Gastroesophageal sphincter (tissue), 4 donors: ENCODE measurements at regions not wholly inside any gene's neighbourhood (a gene's known extent, or its start where the extent isn't known, plus 50 kb on each side); places are given as distances from the start of the nearest gene placed in this dataset.

Experiments
- ATAC-seq: fragments of 150-250 bp; one replicate; pipeline ENCODE4 v1.9.1; 2016; ENCODE audit warnings: mild to moderate bottlenecking, moderate library complexity
- H3K27ac ChIP-seq, 4 donors: fragments of 200-600 bp; sonication (generic) in 3 of 4; 1 replicate in 3 of 4; 2 replicates in 1 of 4; pipeline ENCODE4 v1.5.1; 2016 to 2019
- H3K27me3 ChIP-seq: fragments of 200-600 bp; sonication (generic); one replicate; pipeline ENCODE4 v1.5.1; 2019
- H3K36me3 ChIP-seq, 2 donors: fragments of 200-600 bp; sonication (generic); one replicate each; pipeline ENCODE4 v1.5.1; 2019; ENCODE audit warnings: control low read depth in 1 of 2
- H3K4me1 ChIP-seq, 3 donors: fragments of 200-600 bp; sonication (generic); 1 replicate in 2 of 3; 2 replicates in 1 of 3; pipeline ENCODE4 v1.5.1; 2016 to 2019; ENCODE audit warnings: control low read depth in 2 of 3
- H3K4me3 ChIP-seq, 2 donors: fragments of 200-600 bp; sonication (generic); one replicate each; pipeline ENCODE4 v1.5.1; 2019; ENCODE audit warnings: mild to moderate bottlenecking in 1 of 2, moderate library complexity in 1 of 2
- H3K9me3 ChIP-seq, 3 donors: fragments of 200-600 bp; sonication (generic); one replicate each; pipeline ENCODE4 v1.5.1; 2017 to 2019; ENCODE audit warnings: control low read depth in 2 of 3
- EP300 ChIP-seq: sonication (generic); formaldehyde crosslinking; IDR thresholded peaks from one replicate; pipeline ENCODE4 v1.6.1; 2017; ENCODE audit warnings: antibody characterized with exemption, mild to moderate bottlenecking
- POLR2A ChIP-seq, 2 donors: fragments of 450-650 bp; IDR thresholded peaks; one replicate each; pipeline ENCODE4 v1.6.1; 2017; ENCODE audit warnings: antibody characterized with exemption in 2 of 2, mild to moderate bottlenecking in 2 of 2, moderate library complexity in 1 of 2
- POLR2AphosphoS5 ChIP-seq: sonication (generic); formaldehyde crosslinking; IDR thresholded peaks from one replicate; pipeline ENCODE4 v1.6.1; 2017; ENCODE audit warnings: antibody characterized with exemption
- WGBS, 2 donors: methylation state at CpG; one replicate each; pipeline ENCODE4 v1.1.5; 2018; ENCODE audit warnings: low coverage in 1 of 2; 5-methylcytosine and 5-hydroxymethylcytosine counted together
- TF ChIP-seq, protein P1 (sequence below), 4 experiments: fragments of 200-600 bp in 2 of 4; fragments of 450-650 bp in 2 of 4; sonication (generic) in 1 of 4; IDR thresholded peaks; one replicate each; pipeline ENCODE4 v1.5.1; 2017 to 2019; ENCODE audit warnings: antibody characterized with exemption in 4 of 4, mild to moderate bottlenecking in 2 of 4, moderate library complexity in 2 of 4

DNA sequence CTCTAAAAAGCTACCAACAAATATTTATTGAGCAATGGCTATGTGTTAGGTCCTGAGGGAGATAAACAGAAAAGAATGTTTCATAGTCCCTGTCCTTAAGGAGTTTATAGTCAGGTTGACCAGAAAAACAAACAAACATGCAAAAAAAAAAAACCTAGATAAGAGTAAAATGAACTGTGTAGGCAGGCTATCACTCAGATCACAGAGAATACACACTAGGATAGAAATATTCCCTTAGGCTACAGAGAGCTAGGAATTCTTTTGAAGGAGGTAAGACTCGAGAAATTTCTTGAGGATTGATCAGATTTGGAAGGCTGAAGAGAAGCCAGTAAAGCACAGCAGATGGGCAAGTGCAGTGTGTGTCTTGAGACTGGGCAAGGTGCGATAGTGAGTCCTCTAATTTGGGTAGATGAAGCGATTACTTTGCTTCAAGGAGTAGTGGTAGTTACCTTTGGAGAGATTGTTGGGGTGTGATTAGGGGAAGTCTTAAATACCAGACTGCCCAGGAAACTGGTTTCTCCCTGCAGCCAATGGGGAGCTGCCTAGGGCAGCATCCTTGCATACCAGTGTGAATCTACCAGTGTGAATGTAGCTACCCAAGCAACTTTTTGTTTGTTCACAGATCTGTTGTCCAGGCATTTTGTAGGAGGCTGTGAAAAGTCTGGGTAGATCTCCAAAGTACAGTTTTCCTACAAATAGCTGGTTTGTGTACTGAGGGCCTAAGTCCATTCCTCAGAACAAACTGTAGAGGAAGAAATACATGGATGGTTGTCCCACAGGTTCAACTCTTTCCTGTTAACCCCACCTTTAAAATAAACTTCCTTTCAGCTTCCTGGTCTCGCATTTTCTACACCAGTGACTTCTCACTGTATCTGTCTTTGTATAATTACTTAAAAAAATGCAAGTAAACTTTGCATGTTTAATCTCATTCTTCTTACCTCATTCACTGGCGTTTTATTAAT is 314.1 kb downstream of the KLF5 start:
- no peak for ATAC-seq
- Histone ChIP-seq H3K4me1 (no peaks in the 10 kb centered on the region), H3K27ac (no peak overlapping the region), H3K36me3 (no peaks in the 10 kb centered on the region), H3K9me3 (no peaks in the 10 kb centered on the region), H3K27me3 (no peaks in the 10 kb centered on the region), H3K4me3 (no peak overlapping the region)
- WGBS, 2 donors = 87 to 89% methylated on average over 5 of the region's 5 CpGs
- TF ChIP-seq POLR2AphosphoS5 (no peak), POLR2A (IDR thresholded peaks at IDR 0.05) (no peak), EP300 (no peak)
- TF ChIP-seq, protein P1, sequence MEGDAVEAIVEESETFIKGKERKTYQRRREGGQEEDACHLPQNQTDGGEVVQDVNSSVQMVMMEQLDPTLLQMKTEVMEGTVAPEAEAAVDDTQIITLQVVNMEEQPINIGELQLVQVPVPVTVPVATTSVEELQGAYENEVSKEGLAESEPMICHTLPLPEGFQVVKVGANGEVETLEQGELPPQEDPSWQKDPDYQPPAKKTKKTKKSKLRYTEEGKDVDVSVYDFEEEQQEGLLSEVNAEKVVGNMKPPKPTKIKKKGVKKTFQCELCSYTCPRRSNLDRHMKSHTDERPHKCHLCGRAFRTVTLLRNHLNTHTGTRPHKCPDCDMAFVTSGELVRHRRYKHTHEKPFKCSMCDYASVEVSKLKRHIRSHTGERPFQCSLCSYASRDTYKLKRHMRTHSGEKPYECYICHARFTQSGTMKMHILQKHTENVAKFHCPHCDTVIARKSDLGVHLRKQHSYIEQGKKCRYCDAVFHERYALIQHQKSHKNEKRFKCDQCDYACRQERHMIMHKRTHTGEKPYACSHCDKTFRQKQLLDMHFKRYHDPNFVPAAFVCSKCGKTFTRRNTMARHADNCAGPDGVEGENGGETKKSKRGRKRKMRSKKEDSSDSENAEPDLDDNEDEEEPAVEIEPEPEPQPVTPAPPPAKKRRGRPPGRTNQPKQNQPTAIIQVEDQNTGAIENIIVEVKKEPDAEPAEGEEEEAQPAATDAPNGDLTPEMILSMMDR (IDR thresholded peaks at IDR 0.05) = no peak

DNA sequence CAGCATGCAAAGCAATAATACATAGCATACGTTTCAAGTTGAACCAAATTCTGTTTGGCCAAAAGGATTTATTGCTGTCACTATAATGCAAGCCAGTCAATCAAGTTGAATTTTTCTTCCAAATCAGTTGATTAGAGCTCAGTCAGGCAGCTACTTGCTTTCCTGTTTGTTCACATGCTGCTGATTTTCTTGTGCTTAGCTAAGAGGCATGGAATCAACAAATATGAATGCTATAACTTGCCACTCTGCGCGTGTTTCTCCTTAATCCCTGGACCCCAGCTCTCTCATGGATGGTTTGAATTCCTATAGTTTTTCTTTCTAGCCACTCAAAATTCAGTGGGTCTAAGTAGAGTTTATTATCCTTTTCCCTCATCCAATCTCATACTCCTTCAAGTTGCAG is 311.3 kb downstream of the KLF5 start:
- H3K27me3 ChIP-seq = no peaks in the 10 kb centered on the region
- no peaks in the 10 kb centered on the region for H3K4me1 ChIP-seq
- H3K9me3 ChIP-seq = no peaks in the 10 kb centered on the region
- 87 to 90% methylated on average over 3 of the region's 3 CpGs for WGBS, 2 donors
- H3K27ac ChIP-seq = no peak overlapping the region
- H3K36me3 ChIP-seq = no peaks in the 10 kb centered on the region
- ATAC-seq = no peak
- H3K4me3 ChIP-seq = no peak overlapping the region
- TF ChIP-seq POLR2A (IDR thresholded peaks at IDR 0.05) (no peak), POLR2AphosphoS5 (no peak), EP300 (no peak)
- TF ChIP-seq, protein P1 (IDR thresholded peaks at IDR 0.05) = no peak

DNA sequence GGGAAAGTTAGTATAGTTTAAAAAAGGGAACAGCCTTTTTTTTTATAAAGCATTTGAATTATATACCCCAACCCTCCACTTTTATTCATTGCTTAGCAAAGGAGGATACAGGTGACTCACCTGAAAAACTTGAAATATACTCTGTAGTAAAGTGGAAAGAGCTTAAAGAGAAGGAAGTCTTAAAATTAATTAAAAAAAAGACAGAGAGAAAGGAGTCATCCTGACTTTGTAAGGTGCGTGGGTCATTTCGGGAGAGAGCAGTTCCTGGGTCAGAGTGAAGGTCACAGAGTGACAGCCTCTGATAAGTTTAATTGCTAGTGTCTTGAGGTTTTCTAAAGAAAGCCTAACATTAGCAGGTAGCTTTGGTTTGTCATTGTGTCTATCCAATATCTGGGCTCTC is 310.3 kb downstream of the KLF5 start:
- 71 to 72% methylated on average over 1 to 2 of the region's 2 CpGs for WGBS, 2 donors
- Histone ChIP-seq H3K27me3 (no peaks in the 10 kb centered on the region), H3K27ac (no peak overlapping the region), H3K36me3 (no peaks in the 10 kb centered on the region), H3K9me3 (no peaks in the 10 kb centered on the region), H3K4me1 (no peaks in the 10 kb centered on the region), H3K4me3 (no peak overlapping the region)
- TF ChIP-seq POLR2AphosphoS5 = no peak
- no peak for TF ChIP-seq POLR2A (IDR thresholded peaks at IDR 0.05)
- TF ChIP-seq, protein P1 (IDR thresholded peaks at IDR 0.05) = no peak
- TF ChIP-seq EP300 = no peak
- ATAC-seq = no peak

DNA sequence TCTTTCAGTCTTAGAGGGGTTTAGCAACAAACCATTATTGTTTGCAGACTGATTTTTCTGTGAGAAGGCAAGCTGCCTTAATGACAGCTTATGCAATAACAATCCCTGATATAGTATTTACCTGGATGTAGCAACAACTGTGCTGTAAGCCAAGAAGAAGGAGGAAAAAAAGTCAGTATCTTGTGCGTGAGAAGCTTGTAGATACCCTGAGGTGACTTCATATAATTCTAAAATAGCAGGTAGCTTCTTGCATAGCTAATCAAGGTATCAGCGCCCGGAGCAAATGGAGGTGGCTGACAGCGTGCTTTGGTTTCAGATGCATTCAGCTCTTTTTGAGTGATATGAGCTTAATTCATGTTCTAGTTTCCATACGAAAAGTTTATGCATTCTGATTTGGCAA is 309.8 kb downstream of the KLF5 start:
- Histone ChIP-seq H3K27me3 (no peaks in the 10 kb centered on the region), H3K36me3 (no peaks in the 10 kb centered on the region), H3K9me3 (no peaks in the 10 kb centered on the region), H3K27ac (no peak overlapping the region), H3K4me3 (no peak overlapping the region), H3K4me1 (no peaks in the 10 kb centered on the region)
- no peak for ATAC-seq
- WGBS, 2 donors = 66 to 71% methylated on average over 3 to 5 of the region's 5 CpGs
- no peak for TF ChIP-seq POLR2AphosphoS5
- TF ChIP-seq, protein P1 (IDR thresholded peaks at IDR 0.05) = no peak
- no peak for TF ChIP-seq POLR2A (IDR thresholded peaks at IDR 0.05)
- no peak for TF ChIP-seq EP300

DNA sequence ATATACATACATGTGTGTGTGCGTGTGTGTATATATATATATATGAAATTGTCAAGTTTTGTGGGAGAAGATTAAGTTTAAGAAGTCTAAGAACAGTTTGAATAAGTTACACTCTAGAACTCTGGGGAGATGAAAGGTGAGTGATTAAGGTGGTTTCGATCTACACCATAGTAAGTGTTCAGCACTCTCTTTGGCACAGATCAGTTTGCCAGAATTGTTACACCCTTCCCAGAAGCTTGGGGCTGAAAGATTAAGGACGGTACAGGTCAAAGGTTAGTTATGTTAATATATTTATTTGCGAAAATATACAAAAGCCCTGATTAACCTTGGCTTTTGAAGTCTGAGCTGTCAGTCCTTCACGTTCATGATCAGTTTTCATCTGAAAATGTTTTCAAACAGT is 309.1 kb downstream of the KLF5 start:
- no peak for ATAC-seq
- Histone ChIP-seq H3K4me3 (no peak overlapping the region), H3K4me1 (no peaks in the 10 kb centered on the region), H3K27me3 (no peaks in the 10 kb centered on the region), H3K9me3 (no peaks in the 10 kb centered on the region), H3K36me3 (no peaks in the 10 kb centered on the region), H3K27ac (no peak overlapping the region)
- WGBS, 2 donors = 75% methylated on average over 5 of the region's 5 CpGs
- no peak for TF ChIP-seq POLR2A (IDR thresholded peaks at IDR 0.05)
- TF ChIP-seq, protein P1 (IDR thresholded peaks at IDR 0.05) = no peak
- TF ChIP-seq EP300 = no peak
- no peak for TF ChIP-seq POLR2AphosphoS5
